Naive thymus-derived CD8-positive, alpha-beta T cell (primary cell): ENCODE measurements at regions not wholly inside any gene's neighbourhood (a gene's known extent, or its start where the extent isn't known, plus 50 kb on each side); places are given as distances from the start of the nearest gene placed in this dataset.
"Not testable (repeated sequence)": the region's sequence is repeated elsewhere in the genome, so short reads cannot be mapped to it uniquely, and the experiment has no call there.

ENCODE experiments used
- ATAC-seq, 2 donors: fragments of 150-1000 bp; cut with Tn5 transposase in 1 of 2; sonication (Bioruptor Pico), chemical (Tn5 transposase) in 1 of 2; 1 replicate in 1 of 2; 2 replicates in 1 of 2; pipeline ENCODE4 v1.10.0; 2021; ENCODE audit warnings: mild to moderate bottlenecking in 2 of 2, moderate library complexity in 2 of 2
- POLR2A ChIA-PET: fragments of 350-600 bp; sonication (Branson Sonifier 250); formaldehyde crosslinking; loops from one replicate; lab custom pipeline; 2021; ENCODE audit warnings: antibody characterized with exemption; lab: Charles Lee
- DNase-seq, 10 donors: peaks; one replicate each; pipeline versions ENCODE4 v3.0.0 to v3.0.0-alpha.2; 2020 to 2022
- H3K27ac Mint-ChIP-seq, 10 donors: one replicate each; pipeline ENCODE4 v1.8.0; 2020 to 2022; ENCODE audit warnings: mild to moderate bottlenecking in 10 of 10, mixed read lengths in 10 of 10, moderate library complexity in 4 of 10, inconsistent platforms in 1 of 10
- H3K27me3 Mint-ChIP-seq, 5 donors: one replicate each; pipeline ENCODE4 v1.8.0; 2021 to 2022; ENCODE audit warnings: mixed read lengths in 5 of 5
- H3K36me3 Mint-ChIP-seq, 3 donors: one replicate each; pipeline ENCODE4 v1.8.0; 2020 to 2022; ENCODE audit warnings: mixed read lengths in 3 of 3, mild to moderate bottlenecking in 2 of 3, inconsistent platforms in 1 of 3
- H3K4me1 Mint-ChIP-seq, 4 donors: one replicate each; pipeline ENCODE4 v1.8.0; 2021 to 2022; ENCODE audit warnings: mixed read lengths in 4 of 4
- H3K4me3 Mint-ChIP-seq, 10 donors: one replicate each; pipeline ENCODE4 v1.8.0; 2020 to 2022; ENCODE audit warnings: mild to moderate bottlenecking in 10 of 10, mixed read lengths in 10 of 10, moderate library complexity in 6 of 10, inconsistent platforms in 1 of 10
- H3K9me3 Mint-ChIP-seq, 9 donors: one replicate each; pipeline ENCODE4 v1.8.0; 2020 to 2022; ENCODE audit warnings: mixed read lengths in 9 of 9, mild to moderate bottlenecking in 3 of 9, inconsistent platforms in 1 of 9, moderate library complexity in 1 of 9

DNA sequence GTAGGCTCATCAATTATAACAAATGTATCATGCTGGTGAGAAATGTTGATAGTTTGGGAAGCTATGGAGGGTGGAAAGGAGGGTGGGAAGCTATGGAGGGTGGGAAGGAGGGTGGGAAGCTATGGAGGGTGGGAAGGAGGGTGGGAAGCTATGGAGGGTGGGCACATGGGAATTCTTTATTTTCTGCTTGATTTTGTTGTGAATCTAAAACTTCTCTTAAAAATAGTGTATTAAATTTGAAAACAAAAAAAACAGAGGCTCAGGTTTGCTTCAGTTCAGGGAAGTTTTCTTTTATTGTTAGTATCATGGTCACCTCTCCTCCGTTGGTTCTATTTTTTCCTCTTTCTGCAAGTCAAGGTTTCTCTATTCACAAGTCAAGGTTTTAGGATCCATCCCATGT is 106.4 kb downstream of the SOD2 start:
- Mint-ChIP-seq H3K27ac (no peak overlapping the region), H3K4me3 (no peak overlapping the region), H3K9me3 (peaks cover 0 to 2% (median 0%) of the 10 kb centered on the region in 9 donors), H3K4me1 (no peaks in the 10 kb centered on the region), H3K36me3 (no peaks in the 10 kb centered on the region), H3K27me3 (peaks cover 0 to 11% (median 4%) of the 10 kb centered on the region in 5 donors)
- ATAC-seq (no peak), DNase-seq (no peak)
- POLR2A ChIA-PET = no interaction called here

DNA sequence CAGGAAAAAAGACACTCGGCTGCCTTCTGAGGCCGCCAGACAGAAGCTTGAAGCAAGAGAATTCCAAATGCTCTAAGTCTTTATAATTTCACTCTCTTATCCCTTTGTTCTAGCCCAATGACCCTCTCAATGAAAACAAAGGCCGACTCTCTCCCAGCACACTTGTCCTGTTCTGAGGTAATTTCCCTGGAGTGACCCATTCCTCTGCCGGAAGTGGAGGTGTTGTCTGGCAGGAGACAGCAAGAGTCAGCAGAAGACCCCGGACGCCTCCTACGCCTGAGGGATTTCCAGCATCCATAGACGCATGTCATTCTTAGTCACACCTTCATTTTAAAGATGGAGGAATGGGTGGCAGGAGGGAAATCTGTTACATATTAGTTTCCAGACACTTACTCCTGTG is 110.3 kb downstream of the SOD2 start:
- Mint-ChIP-seq H3K27me3 (peaks cover 9 to 31% (median 12%) of the 10 kb centered on the region in 5 donors), H3K9me3 (peaks cover 0 to 16% (median 4%) of the 10 kb centered on the region in 9 donors), H3K4me1 (no peaks in the 10 kb centered on the region), H3K4me3 (no peak overlapping the region), H3K27ac (peak overlapping the region in 1 of 10 donors; percentile 44), H3K36me3 (peaks cover 0 to 14% (median 0%) of the 10 kb centered on the region in 3 donors)
- ATAC-seq = no peak
- POLR2A ChIA-PET = no interaction called here
- DNase-seq = no peak

DNA sequence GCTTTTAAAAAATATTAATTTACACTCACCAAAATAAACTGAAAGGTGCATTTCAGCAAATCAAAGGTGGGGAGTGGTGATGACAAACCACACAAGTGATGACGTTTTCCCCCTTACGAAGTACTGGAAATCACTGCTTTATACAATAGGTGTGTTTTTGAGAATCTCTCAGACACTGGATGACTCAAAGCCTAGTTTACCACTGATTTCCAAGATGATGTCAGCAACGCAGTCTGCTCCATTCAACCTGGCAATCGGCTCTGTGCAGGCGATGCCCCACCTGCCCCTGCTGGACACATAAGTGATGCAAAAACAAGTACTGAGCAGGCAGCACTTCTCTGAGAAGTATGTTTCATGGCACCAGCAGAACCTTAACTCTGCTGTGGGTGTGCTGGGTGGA is 114.4 kb downstream of the SOD2 start:
- Mint-ChIP-seq H3K4me1 (no peaks in the 10 kb centered on the region), H3K9me3 (peaks cover 0 to 16% (median 4%) of the 10 kb centered on the region in 9 donors), H3K36me3 (peaks cover 0 to 14% (median 0%) of the 10 kb centered on the region in 3 donors), H3K27ac (no peak overlapping the region), H3K27me3 (peaks cover 12 to 66% (median 24%) of the 10 kb centered on the region in 5 donors), H3K4me3 (no peak overlapping the region)
- ATAC-seq = no peak
- POLR2A ChIA-PET = no interaction called here
- no peak for DNase-seq

GRCh38 chr6:159577564-159577963 is 115.5 kb downstream of the SOD2 start:
- ATAC-seq (no peak), DNase-seq (no peak)
- H3K36me3 Mint-ChIP-seq = peaks cover 0 to 14% (median 0%) of the 10 kb centered on the region in 3 donors
- no peak overlapping the region for H3K27ac Mint-ChIP-seq
- POLR2A ChIA-PET = no interaction called here
- no peak overlapping the region for H3K4me3 Mint-ChIP-seq
- H3K27me3 Mint-ChIP-seq = peaks cover 9 to 65% (median 24%) of the 10 kb centered on the region in 5 donors
- H3K9me3 Mint-ChIP-seq = peaks cover 0 to 16% (median 6%) of the 10 kb centered on the region in 9 donors
- no peaks in the 10 kb centered on the region for H3K4me1 Mint-ChIP-seq

- Mint-ChIP-seq H3K36me3 (peaks cover 0 to 32% (median 0%) of the 10 kb centered on the region in 3 donors), H3K27me3 (peaks cover 2 to 43% (median 24%) of the 10 kb centered on the region in 5 donors), H3K9me3 (peaks cover 0 to 38% (median 20%) of the 10 kb centered on the region in 9 donors), H3K27ac (no peak overlapping the region), H3K4me3 (no peak overlapping the region), H3K4me1 (no peaks in the 10 kb centered on the region)
- no peak for ATAC-seq
- POLR2A ChIA-PET = no interaction called here
- DNase-seq = no peak
Observed at GRCh38 chr6:159572439-159573110, 120.5 kb downstream of the SOD2 start.

GRCh38 chr6:159565181-159565710 is 127.8 kb downstream of the SOD2 start:
- peaks cover 0 to 8% (median 5%) of the 10 kb centered on the region in 5 donors for H3K27me3 Mint-ChIP-seq
- ATAC-seq (no peak), DNase-seq (no peak)
- H3K4me3 Mint-ChIP-seq = no peak overlapping the region
- no peaks in the 10 kb centered on the region for H3K4me1 Mint-ChIP-seq
- POLR2A ChIA-PET = no interaction called here
- H3K9me3 Mint-ChIP-seq = peaks cover 0 to 16% (median 8%) of the 10 kb centered on the region in 9 donors
- no peak overlapping the region for H3K27ac Mint-ChIP-seq
- H3K36me3 Mint-ChIP-seq = peaks cover 0 to 18% (median 0%) of the 10 kb centered on the region in 3 donors

DNA sequence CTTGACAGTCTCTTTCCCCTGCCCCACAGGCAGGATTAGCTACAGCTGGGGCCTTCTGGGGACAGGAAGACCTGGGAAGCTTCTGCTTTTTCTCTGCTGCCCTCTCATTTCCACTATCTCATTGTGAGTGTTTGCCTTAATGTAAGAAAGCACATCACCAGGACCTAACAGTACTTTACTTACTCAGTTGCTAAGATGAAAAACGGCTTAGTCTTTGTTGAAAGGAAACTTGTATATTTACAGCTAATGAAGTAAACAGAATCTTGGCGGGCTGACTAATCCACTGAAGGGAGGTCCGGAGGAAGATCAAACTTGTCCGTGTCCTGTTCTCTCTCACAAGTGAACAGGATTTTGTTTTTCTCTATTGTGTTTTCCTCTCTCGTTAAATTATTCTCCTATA is 128.6 kb downstream of the SOD2 start:
- Mint-ChIP-seq H3K36me3 (peaks cover 0 to 11% (median 0%) of the 10 kb centered on the region in 3 donors), H3K9me3 (peaks cover 0 to 8% (median 4%) of the 10 kb centered on the region in 9 donors), H3K4me3 (no peak overlapping the region), H3K27me3 (peaks cover 0 to 5% (median 3%) of the 10 kb centered on the region in 5 donors), H3K27ac (no peak overlapping the region), H3K4me1 (no peaks in the 10 kb centered on the region)
- POLR2A ChIA-PET = no interaction called here
- no peak for ATAC-seq
- no peak for DNase-seq

- no peaks in the 10 kb centered on the region for H3K36me3 Mint-ChIP-seq
- POLR2A ChIA-PET = no interaction called here
- H3K27ac Mint-ChIP-seq = no peak overlapping the region
- DNase-seq (no peak), ATAC-seq (no peak)
- H3K4me1 Mint-ChIP-seq = no peaks in the 10 kb centered on the region
- H3K27me3 Mint-ChIP-seq = peaks cover 9 to 29% (median 21%) of the 10 kb centered on the region in 5 donors
- no peak overlapping the region for H3K4me3 Mint-ChIP-seq
- peaks cover 0 to 2% (median 0%) of the 10 kb centered on the region in 9 donors for H3K9me3 Mint-ChIP-seq
Observed at GRCh38 chr6:159557031-159557430, 136.0 kb downstream of the SOD2 start.

DNA sequence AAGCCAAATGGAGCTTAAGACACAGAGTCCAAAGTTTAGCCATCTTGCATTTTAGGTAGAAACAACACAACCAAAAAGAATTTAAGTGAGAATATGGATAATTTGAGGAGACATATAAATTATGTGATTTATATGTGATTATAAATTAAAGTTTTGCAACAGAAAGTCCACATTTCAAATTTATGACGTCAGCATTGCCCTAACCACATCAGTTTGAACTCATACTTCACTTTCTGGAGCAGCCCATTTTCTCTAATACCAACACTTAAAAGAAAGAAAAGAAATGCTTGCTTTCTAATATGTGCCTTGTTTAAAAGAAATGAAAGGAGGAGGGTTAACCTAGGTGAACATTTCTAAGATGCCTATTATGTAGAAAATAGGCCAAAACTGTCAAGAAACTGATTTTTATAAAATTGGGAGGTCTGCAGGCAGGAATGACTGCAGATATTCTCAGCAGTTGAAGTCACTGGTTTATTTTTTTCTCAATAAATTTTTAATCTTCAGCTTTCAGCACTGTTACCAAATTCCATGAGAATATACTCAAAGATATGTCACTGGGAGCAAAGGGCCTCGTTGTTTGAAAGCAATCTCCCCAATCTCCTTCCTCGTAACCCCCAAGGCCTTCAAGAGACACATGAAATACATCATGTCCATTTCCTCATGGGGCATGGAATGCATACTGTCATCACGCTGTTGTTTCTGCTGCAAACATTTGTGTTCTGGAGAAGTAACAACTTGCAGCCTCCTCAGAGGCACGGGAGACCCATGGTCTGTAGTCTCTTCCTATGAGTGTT is 137.8 kb downstream of the SOD2 start:
- DNase-seq (no peak), ATAC-seq (no peak)
- no peaks in the 10 kb centered on the region for H3K4me1 Mint-ChIP-seq
- H3K4me3 Mint-ChIP-seq = no peak overlapping the region
- peaks cover 0 to 6% (median 0%) of the 10 kb centered on the region in 3 donors for H3K36me3 Mint-ChIP-seq
- peaks cover 0 to 16% (median 3%) of the 10 kb centered on the region in 9 donors for H3K9me3 Mint-ChIP-seq
- H3K27me3 Mint-ChIP-seq = peaks cover 13 to 31% (median 19%) of the 10 kb centered on the region in 5 donors
- POLR2A ChIA-PET = no interaction called here
- no peak overlapping the region for H3K27ac Mint-ChIP-seq

GRCh38 chr6:159541296-159541695 is 151.7 kb downstream of the SOD2 start:
- Mint-ChIP-seq H3K4me3 (no peak overlapping the region), H3K9me3 (peaks cover 0 to 10% (median 3%) of the 10 kb centered on the region in 9 donors), H3K36me3 (no peaks in the 10 kb centered on the region), H3K4me1 (no peaks in the 10 kb centered on the region), H3K27ac (no peak overlapping the region), H3K27me3 (peaks cover 0 to 15% (median 6%) of the 10 kb centered on the region in 5 donors)
- POLR2A ChIA-PET = no interaction called here
- no peak for ATAC-seq
- no peak for DNase-seq

GRCh38 chr6:159540883-159541282 is 152.2 kb downstream of the SOD2 start:
- Mint-ChIP-seq H3K4me3 (no peak overlapping the region), H3K9me3 (peaks cover 0 to 10% (median 3%) of the 10 kb centered on the region in 9 donors), H3K27me3 (peaks cover under 1 to 15% (median 6%) of the 10 kb centered on the region in 5 donors), H3K27ac (no peak overlapping the region), H3K36me3 (no peaks in the 10 kb centered on the region), H3K4me1 (no peaks in the 10 kb centered on the region)
- ATAC-seq (no peak), DNase-seq (no peak)
- POLR2A ChIA-PET = no interaction called here

DNA sequence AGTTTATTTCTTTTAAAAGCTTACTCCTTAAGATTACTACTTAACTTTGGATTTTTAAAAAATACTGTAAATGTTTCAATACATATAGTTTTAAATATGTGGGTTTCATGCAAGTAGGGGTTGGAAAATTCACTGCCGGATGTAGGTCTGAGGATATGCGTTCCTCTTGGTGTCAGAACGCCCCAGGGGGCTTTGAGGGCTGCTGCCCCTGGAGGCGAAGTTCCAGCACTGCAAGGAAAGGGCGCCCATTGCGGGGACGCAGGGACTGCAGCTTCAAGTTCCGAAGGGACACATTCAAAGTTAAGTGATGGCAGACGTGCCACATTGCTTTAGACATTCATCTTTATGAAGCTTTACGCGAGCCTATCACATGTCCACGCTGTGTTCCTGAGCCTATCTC is 152.9 kb downstream of the SOD2 start:
- ATAC-seq = no peak
- H3K36me3 Mint-ChIP-seq = no peaks in the 10 kb centered on the region
- no peak for DNase-seq
- H3K27me3 Mint-ChIP-seq = peaks cover 2 to 15% (median 7%) of the 10 kb centered on the region in 5 donors
- POLR2A ChIA-PET = no interaction called here
- no peak overlapping the region for H3K27ac Mint-ChIP-seq
- H3K4me3 Mint-ChIP-seq = no peak overlapping the region
- H3K9me3 Mint-ChIP-seq = peaks cover 0 to 10% (median 3%) of the 10 kb centered on the region in 9 donors
- no peaks in the 10 kb centered on the region for H3K4me1 Mint-ChIP-seq

DNA sequence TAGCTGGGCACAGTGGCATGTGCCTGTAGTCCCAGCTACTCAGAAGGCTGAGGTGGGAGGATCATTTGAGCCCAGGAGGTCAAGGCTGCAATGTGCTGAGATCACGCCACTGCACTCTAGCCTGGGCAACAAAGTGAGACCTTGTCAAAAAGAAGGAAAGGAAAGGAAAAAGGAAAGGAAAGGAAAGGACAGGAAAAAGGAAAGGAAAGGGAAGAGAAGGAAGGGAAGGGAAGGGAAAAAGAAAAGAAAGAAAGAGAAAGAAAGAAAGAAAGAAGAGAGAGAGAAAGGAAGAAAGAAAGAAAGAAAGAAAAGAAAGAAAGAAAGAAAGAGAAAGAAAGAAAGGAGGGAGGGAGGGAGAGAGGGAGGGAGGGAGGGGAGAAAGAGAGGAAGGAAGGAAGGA is 155.0 kb downstream of the SOD2 start:
- H3K27ac Mint-ChIP-seq, H3K9me3 Mint-ChIP-seq, H3K4me3 Mint-ChIP-seq, POLR2A ChIA-PET, DNase-seq, ATAC-seq, H3K4me1 Mint-ChIP-seq, H3K36me3 Mint-ChIP-seq: not testable (repeated sequence)
- H3K27me3 Mint-ChIP-seq = peaks cover 2 to 15% (median 7%) of the 10 kb centered on the region in 5 donors
